HEK293 (cell line): ENCODE measurements at regions not wholly inside any gene's neighbourhood (a gene's known extent, or its start where the extent isn't known, plus 50 kb on each side); places are given as distances from the start of the nearest gene placed in this dataset.

Source experiments
- CTCF ChIA-PET: fragments of 350-600 bp; formaldehyde crosslinking; extraction: SDS; loops from one replicate; lab custom pipeline; 2021; ENCODE audit warnings: antibody characterized with exemption; lab: Yijun Ruan, JAX
- POLR2A ChIA-PET: fragments of 300-600 bp; formaldehyde crosslinking; extraction: SDS; loops from one replicate; lab custom pipeline; 2020; ENCODE audit warnings: antibody characterized with exemption, inconsistent platforms; lab: Yijun Ruan, JAX
- H3K27ac ChIP-seq: fragments of 200-500 bp; sonication (Bioruptor generic); 2 replicates; pipeline ENCODE4 v1.5.1; 2014; ENCODE audit warnings: low read depth, low read length, control low read depth, inconsistent platforms; ENCODE audit errors: extremely low read depth
- H3K36me3 ChIP-seq, 2 experiments: fragments of 200-500 bp in 1 of 2; sonication (Bioruptor generic) in 1 of 2; 1 replicate in 1 of 2; 2 replicates in 1 of 2; pipeline ENCODE4 v1.5.1; 2014 to 2017; ENCODE audit warnings: inconsistent platforms in 2 of 2, low read length in 2 of 2; ENCODE audit not compliant: control insufficient read depth in 2 of 2, insufficient read depth in 1 of 2
- H3K4me1 ChIP-seq: fragments of 200-500 bp; sonication (Bioruptor generic); 2 replicates; pipeline ENCODE4 v1.5.1; 2014; ENCODE audit warnings: mild to moderate bottlenecking, low read length, inconsistent platforms; ENCODE audit not compliant: control insufficient read depth, insufficient read depth
- H3K4me3 ChIP-seq: 2 replicates; pipeline ENCODE4 v1.5.1; 2011; ENCODE audit warnings: low read depth, mild to moderate bottlenecking, control low read depth, low read length, moderate library complexity
- H3K9me3 ChIP-seq: fragments of 200-500 bp; sonication (Bioruptor generic); 2 replicates; pipeline ENCODE4 v1.5.1; 2014; ENCODE audit warnings: low read depth, low read length, inconsistent platforms; ENCODE audit not compliant: control insufficient read depth, insufficient read depth
- GFI1B ChIP-seq: fragments of 450-650 bp; formaldehyde crosslinking; IDR thresholded peaks from 2 replicates; pipeline ENCODE4 v1.5.1; 2016; ENCODE audit warnings: missing biosample characterization, missing genetic modification characterization
- HIC1 ChIP-seq: fragments of 450-650 bp; formaldehyde crosslinking; IDR thresholded peaks from 2 replicates; pipeline ENCODE4 v1.5.1; 2016; ENCODE audit warnings: missing biosample characterization, missing genetic modification characterization
- PRDM6 ChIP-seq: fragments of 450-650 bp; formaldehyde crosslinking; IDR thresholded peaks from 2 replicates; pipeline ENCODE4 v1.5.1; 2017; ENCODE audit warnings: missing biosample characterization, missing genetic modification characterization
- REPIN1 ChIP-seq: fragments of 450-650 bp; formaldehyde crosslinking; IDR thresholded peaks from 2 replicates; pipeline ENCODE4 v1.5.1; 2017; ENCODE audit warnings: missing biosample characterization, missing genetic modification characterization, low read depth
- SP2 ChIP-seq: fragments of 450-650 bp; formaldehyde crosslinking; IDR thresholded peaks from 2 replicates; pipeline ENCODE4 v1.5.1; 2016; ENCODE audit warnings: missing biosample characterization, missing genetic modification characterization
- TRIM28 ChIP-seq: IDR thresholded peaks from 2 replicates; pipeline ENCODE4 v1.6.1; 2011; ENCODE audit warnings: low read length, control low read depth, borderline replicate concordance
- ZNF10 ChIP-seq: fragments of 450-650 bp; formaldehyde crosslinking; IDR thresholded peaks from 2 replicates; pipeline ENCODE4 v1.5.1; 2017; ENCODE audit warnings: missing biosample characterization, missing genetic modification characterization
- ZNF132 ChIP-seq: fragments of 450-650 bp; formaldehyde crosslinking; IDR thresholded peaks from 2 replicates; pipeline ENCODE4 v1.5.1; 2017; ENCODE audit warnings: missing biosample characterization, missing genetic modification characterization, borderline replicate concordance
- ZNF169 ChIP-seq: fragments of 450-650 bp; formaldehyde crosslinking; IDR thresholded peaks from 2 replicates; pipeline ENCODE4 v1.5.1; 2016; ENCODE audit warnings: missing biosample characterization, missing genetic modification characterization
- ZNF175 ChIP-seq: fragments of 450-650 bp; formaldehyde crosslinking; IDR thresholded peaks from 2 replicates; pipeline ENCODE4 v1.5.1; 2016; ENCODE audit warnings: missing biosample characterization, missing genetic modification characterization
- ZNF2 ChIP-seq: fragments of 450-650 bp; formaldehyde crosslinking; IDR thresholded peaks from 2 replicates; pipeline ENCODE4 v1.5.1; 2016; ENCODE audit warnings: missing biosample characterization, missing genetic modification characterization
- ZNF394 ChIP-seq: fragments of 450-650 bp; formaldehyde crosslinking; IDR thresholded peaks from 2 replicates; pipeline ENCODE4 v1.5.1; 2016; ENCODE audit warnings: missing biosample characterization, missing genetic modification characterization, mild to moderate bottlenecking, moderate library complexity, borderline replicate concordance
- ZNF449 ChIP-seq: fragments of 450-650 bp; formaldehyde crosslinking; IDR thresholded peaks from 2 replicates; pipeline ENCODE4 v1.5.1; 2017; ENCODE audit warnings: missing biosample characterization, mild to moderate bottlenecking, missing genetic modification characterization, moderate library complexity
- ZNF510 ChIP-seq: fragments of 450-650 bp; formaldehyde crosslinking; IDR thresholded peaks from 2 replicates; pipeline ENCODE4 v1.5.1; 2018; ENCODE audit warnings: mild to moderate bottlenecking, missing genetic modification characterization, missing biosample characterization; ENCODE audit not compliant: insufficient replicate concordance
- ZNF514 ChIP-seq: fragments of 450-650 bp; formaldehyde crosslinking; IDR thresholded peaks from 2 replicates; pipeline ENCODE4 v1.5.1; 2016; ENCODE audit warnings: missing biosample characterization, missing genetic modification characterization
- ZNF529 ChIP-seq: fragments of 450-650 bp; formaldehyde crosslinking; IDR thresholded peaks from 2 replicates; pipeline ENCODE4 v1.5.1; 2017; ENCODE audit warnings: missing genetic modification characterization, missing biosample characterization; ENCODE audit not compliant: insufficient replicate concordance
- ZNF544 ChIP-seq: fragments of 450-650 bp; formaldehyde crosslinking; IDR thresholded peaks from 2 replicates; pipeline ENCODE4 v1.5.0; 2017; ENCODE audit warnings: missing biosample characterization, missing genetic modification characterization
- ZNF548 ChIP-seq: fragments of 450-650 bp; formaldehyde crosslinking; IDR thresholded peaks from 2 replicates; pipeline ENCODE4 v1.5.1; 2016; ENCODE audit warnings: missing biosample characterization, missing genetic modification characterization
- ZNF549 ChIP-seq: fragments of 450-650 bp; IDR thresholded peaks from 2 replicates; pipeline ENCODE4 v1.5.1; 2018; ENCODE audit warnings: missing biosample characterization, missing genetic modification characterization, mild to moderate bottlenecking, inconsistent platforms, moderate library complexity
- ZNF561 ChIP-seq: fragments of 450-650 bp; IDR thresholded peaks from 2 replicates; pipeline ENCODE4 v1.5.1; 2018; ENCODE audit warnings: missing biosample characterization, missing genetic modification characterization, borderline replicate concordance
- ZNF585B ChIP-seq: fragments of 450-650 bp; formaldehyde crosslinking; IDR thresholded peaks from 2 replicates; pipeline ENCODE4 v1.5.1; 2016; ENCODE audit warnings: missing biosample characterization, missing genetic modification characterization
- ZNF600 ChIP-seq: fragments of 450-650 bp; formaldehyde crosslinking; IDR thresholded peaks from 2 replicates; pipeline ENCODE4 v1.5.1; 2016; ENCODE audit warnings: missing biosample characterization, missing genetic modification characterization
- ZNF610 ChIP-seq: fragments of 450-650 bp; formaldehyde crosslinking; IDR thresholded peaks from 2 replicates; pipeline ENCODE4 v1.5.1; 2016; ENCODE audit warnings: missing biosample characterization, missing genetic modification characterization, borderline replicate concordance
- ZNF621 ChIP-seq: fragments of 450-650 bp; formaldehyde crosslinking; IDR thresholded peaks from 2 replicates; pipeline ENCODE4 v1.5.1; 2017; ENCODE audit warnings: missing biosample characterization, missing genetic modification characterization
- ZNF645 ChIP-seq: fragments of 450-650 bp; formaldehyde crosslinking; IDR thresholded peaks from 2 replicates; pipeline ENCODE4; 2016; ENCODE audit warnings: missing biosample characterization, missing genetic modification characterization
- ZNF76 ChIP-seq: fragments of 450-650 bp; formaldehyde crosslinking; IDR thresholded peaks from 2 replicates; pipeline ENCODE4; 2016; ENCODE audit warnings: low read depth, missing biosample characterization, missing genetic modification characterization, borderline replicate concordance
- ZNF837 ChIP-seq: fragments of 450-650 bp; formaldehyde crosslinking; IDR thresholded peaks from 2 replicates; pipeline ENCODE4 v1.5.1; 2016; ENCODE audit warnings: missing biosample characterization, missing genetic modification characterization

GRCh38 chr4:17236686-17237085 lies 275.2 kb downstream of the QDPR start:
- no peaks in the 10 kb centered on the region for H3K4me1 ChIP-seq
- no peaks in the 10 kb centered on the region for H3K9me3 ChIP-seq
- no peak overlapping the region for H3K27ac ChIP-seq
- TF ChIP-seq HIC1, result no peak
- no peak for TF ChIP-seq ZNF394 (tag by site-specific recombination)
- TF ChIP-seq ZNF2 (tag by site-specific recombination), result no peak
- TF ChIP-seq ZNF529 (tag by site-specific recombination), result no peak
- TF ChIP-seq ZNF449, result no peak
- TF ChIP-seq ZNF10 (tag by site-specific recombination), result no peak
- TF ChIP-seq PRDM6 (tag by site-specific recombination), result no peak
- ChIA-PET CTCF (no interaction called here), POLR2A (no interaction called here)
- H3K4me3 ChIP-seq, result no peak overlapping the region
- no peaks in the 10 kb centered on the region for H3K36me3 ChIP-seq

- POLR2A ChIA-PET, result no interaction called here
- TF ChIP-seq ZNF169 (tag by site-specific recombination) (no peak), ZNF76 (tag by site-specific recombination) (no peak), ZNF549 (tag by site-specific recombination) (no peak), ZNF645 (tag by site-specific recombination) (no peak), ZNF585B (tag by site-specific recombination) (no peak), GFI1B (tag by site-specific recombination) (no peak), ZNF837 (tag by site-specific recombination) (no peak)
- Histone ChIP-seq H3K36me3 (no peaks in the 10 kb centered on the region), H3K27ac (no peak overlapping the region), H3K4me1 (no peaks in the 10 kb centered on the region), H3K4me3 (no peak overlapping the region), H3K9me3 (no peaks in the 10 kb centered on the region)
- CTCF ChIA-PET, result no interaction called here
These were observed 277.2 kb downstream of the QDPR start for GRCh38 chr4:17234678-17235077.

- ChIA-PET POLR2A (no interaction called here), CTCF (interaction anchor here (0.6 kb wide), 1 partner anchor 46 kb away, joined by 3 read pairs; no protein-coding TSS in a partner anchor)
- Histone ChIP-seq H3K36me3 (no peaks in the 10 kb centered on the region), H3K27ac (no peak overlapping the region), H3K4me1 (no peaks in the 10 kb centered on the region), H3K4me3 (no peak overlapping the region), H3K9me3 (no peaks in the 10 kb centered on the region)
- TF ChIP-seq ZNF610 (no peak), TRIM28 (no peak), ZNF561 (tag by site-specific recombination) (no peak), REPIN1 (tag by site-specific recombination) (no peak), ZNF621 (tag by site-specific recombination) (no peak), ZNF175 (no peak), SP2 (tag by site-specific recombination) (no peak), ZNF548 (tag by site-specific recombination) (no peak), ZNF132 (tag by site-specific recombination) (no peak), ZNF544 (no peak), ZNF510 (tag by site-specific recombination) (no peak), ZNF514 (no peak), ZNF600 (tag by site-specific recombination) (no peak)
These were observed 279.2 kb downstream of the QDPR start for GRCh38 chr4:17232566-17233253.
